Keratinocyte (primary cell): ENCODE measurements at regions not wholly inside any gene's neighbourhood (a gene's known extent, or its start where the extent isn't known, plus 50 kb on each side); places are given as distances from the start of the nearest gene placed in this dataset.

Source experiments
- CTCF ChIP-seq, 3 experiments: IDR thresholded peaks in 1 of 3; conservative IDR thresholded peaks in 1 of 3; optimal IDR thresholded peaks in 1 of 3; 2 replicates in 2 of 3; 3 replicates in 1 of 3; pipeline versions ENCODE3 to v1.5.1; 2011; ENCODE audit warnings: low read length in 3 of 3, mild to moderate bottlenecking in 3 of 3, moderate library complexity in 2 of 3, control low read depth in 1 of 3, inconsistent platforms in 1 of 3; ENCODE audit not compliant: insufficient read depth in 2 of 3; ENCODE audit errors: extremely low read depth in 1 of 3
- EZH2 ChIP-seq: IDR thresholded peaks from one replicate; pipeline ENCODE4 v1.6.1; 2012; ENCODE audit warnings: inconsistent platforms, mild to moderate bottlenecking, low read length, moderate library complexity

- no peak for TF ChIP-seq CTCF (optimal IDR thresholded peaks at IDR 0.05 in 1 of 3, IDR thresholded peaks at IDR 0.05 in 1 of 3, conservative IDR thresholded peaks at IDR 0.05 in 1 of 3; ENCODE audit: extremely low read depth in 1 of 3, insufficient read depth in 2 of 3, low read length in 3 of 3)
- TF ChIP-seq EZH2 = no peak
These were observed 225.1 kb upstream of the ZP4 start for GRCh38 chr1:238115852-238116251.
